HTR-8/SVneo (cell line): ENCODE measurements at regions not wholly inside any gene's neighbourhood (a gene's known extent, or its start where the extent isn't known, plus 50 kb on each side); places are given as distances from the start of the nearest gene placed in this dataset.

ENCODE experiments used
- DNase-seq: peaks from one replicate; pipeline ENCODE4 v3.0.0; 2011; ENCODE audit warnings: low spot score, mixed read lengths; ENCODE audit not compliant: insufficient read length
- FAIRE-seq: peaks from 2 replicates; lab custom pipeline; 2011; peaks lifted over from hg19 to GRCh38; lab: Jason Lieb, UNC

GRCh38 chr10:58140691-58141347, 126.9 kb downstream of the IPMK start:
- FAIRE-seq (no peak), DNase-seq (no peak)

DNA sequence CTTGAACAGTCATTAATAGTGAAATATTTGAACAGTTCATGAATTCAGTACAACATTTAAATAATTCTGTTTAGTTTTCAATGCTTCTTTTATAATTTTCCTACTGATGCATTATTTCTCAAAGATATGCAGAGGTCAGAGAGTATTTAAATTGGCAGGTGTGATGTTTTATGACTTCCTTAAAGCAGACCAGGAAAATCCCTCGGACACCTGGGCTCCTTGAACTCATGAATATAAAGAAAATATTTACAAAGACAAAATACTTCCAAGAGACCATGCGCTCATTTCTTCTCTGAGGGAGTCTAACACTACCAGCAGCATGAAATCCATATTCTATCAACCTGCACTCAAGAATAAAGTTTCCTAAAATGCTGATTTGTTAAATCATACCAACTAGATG, 127.6 kb downstream of the IPMK start:
- FAIRE-seq (no peak), DNase-seq (no peak)

GRCh38 chr10:58137813-58138212, 129.9 kb downstream of the IPMK start:
- DNase-seq: no peak
- no peak for FAIRE-seq

- FAIRE-seq (no peak), DNase-seq (no peak)
Observed at GRCh38 chr10:58115218-58116050, 152.3 kb downstream of the IPMK start.

GRCh38 chr10:58109731-58110130, 158.0 kb downstream of the IPMK start:
- FAIRE-seq (no peak), DNase-seq (no peak)

GRCh38 chr10:58107506-58107905, 160.2 kb downstream of the IPMK start:
- DNase-seq (peak; percentile 25), FAIRE-seq (no peak)

- FAIRE-seq (no peak), DNase-seq (no peak)
Observed at GRCh38 chr10:58106211-58107035, 161.3 kb downstream of the IPMK start.

- DNase-seq: no peak
- FAIRE-seq: no peak
Observed at GRCh38 chr10:58104351-58104751, 163.3 kb downstream of the IPMK start.

GRCh38 chr10:58102897-58103296, 164.8 kb downstream of the IPMK start:
- FAIRE-seq (no peak), DNase-seq (no peak)

DNA sequence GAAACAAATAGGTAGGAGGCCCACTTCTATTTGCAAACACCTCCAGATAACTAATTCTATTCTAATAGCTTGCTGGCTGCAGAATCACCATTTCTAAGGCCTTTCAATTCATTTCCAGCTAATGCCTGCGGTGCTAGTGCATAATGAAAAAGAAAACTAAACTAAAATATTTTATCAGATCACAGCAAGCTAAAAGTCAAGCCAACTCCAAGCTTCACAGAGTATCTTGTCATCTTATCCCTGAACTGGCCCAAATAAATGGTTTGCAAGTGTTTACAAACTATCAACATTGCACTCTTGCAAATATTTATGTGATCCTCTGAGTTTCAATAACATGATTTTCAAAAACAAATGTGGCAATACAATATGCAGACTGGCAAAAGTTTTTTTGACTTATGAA, 166.0 kb downstream of the IPMK start:
- DNase-seq: no peak
- no peak for FAIRE-seq

GRCh38 chr10:58094985-58095718, 172.5 kb downstream of the IPMK start:
- no peak for FAIRE-seq

DNA sequence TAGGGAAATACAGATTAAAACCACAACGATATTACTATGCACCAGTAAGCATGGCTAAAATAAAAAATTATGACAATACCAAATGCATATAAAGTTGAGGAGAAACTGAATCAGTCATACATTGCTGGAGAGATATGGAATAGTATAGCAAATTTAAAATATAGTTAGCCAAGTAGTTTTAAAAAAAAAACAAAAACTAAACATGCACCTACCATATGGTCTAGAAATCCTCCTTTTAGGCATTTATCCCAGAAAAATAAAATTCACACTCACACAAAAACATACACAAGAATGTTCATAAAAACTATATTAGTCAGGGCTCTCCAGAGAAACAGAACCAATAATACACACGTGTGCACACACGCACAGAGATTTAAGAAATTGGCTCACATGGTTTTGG, 175.8 kb downstream of the IPMK start:
- no peak for DNase-seq
- no peak for FAIRE-seq

More at GRCh38 chr10:58094985-58095718, 172.5 kb downstream of the IPMK start:
- DNase-seq: no peak

DNA sequence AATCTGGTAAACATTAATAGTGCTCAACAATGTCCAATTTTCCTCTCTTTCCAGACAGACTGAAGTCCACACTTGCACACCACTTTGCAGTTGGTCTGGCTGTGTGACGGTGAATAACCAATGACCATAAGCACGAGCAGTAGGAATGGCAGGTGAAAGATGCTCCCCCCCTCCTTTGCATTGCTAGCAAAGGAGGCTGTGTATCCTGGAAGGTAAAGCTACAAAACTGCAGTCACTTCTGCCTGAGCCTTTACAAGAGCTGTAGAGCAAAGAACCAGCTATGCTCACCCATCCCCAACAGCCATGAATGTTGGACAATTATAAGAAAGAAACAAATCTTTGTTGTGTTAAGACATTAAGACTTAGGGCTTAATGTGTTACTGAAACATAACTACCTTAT, 178.0 kb downstream of the IPMK start:
- FAIRE-seq (no peak), DNase-seq (no peak)

DNA sequence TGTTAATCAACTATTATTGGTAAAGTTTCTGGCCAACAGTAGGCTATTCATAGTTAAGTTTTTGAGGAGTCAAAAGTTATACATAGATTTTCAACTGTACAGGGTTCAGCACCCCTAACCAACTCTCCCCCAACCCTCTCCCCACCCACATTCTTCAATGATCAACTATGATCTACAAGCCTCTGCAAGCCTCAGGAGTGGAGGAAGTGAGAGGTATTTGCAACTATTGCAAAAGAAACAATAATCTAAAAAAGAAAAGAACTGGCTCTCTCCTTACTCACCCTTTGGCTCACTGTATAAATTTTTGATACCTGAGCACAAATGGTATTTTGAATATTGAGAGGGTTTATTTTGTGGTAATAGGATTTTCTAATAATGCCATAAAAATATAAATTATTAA, 179.8 kb downstream of the IPMK start:
- DNase-seq (no peak), FAIRE-seq (no peak)

DNA sequence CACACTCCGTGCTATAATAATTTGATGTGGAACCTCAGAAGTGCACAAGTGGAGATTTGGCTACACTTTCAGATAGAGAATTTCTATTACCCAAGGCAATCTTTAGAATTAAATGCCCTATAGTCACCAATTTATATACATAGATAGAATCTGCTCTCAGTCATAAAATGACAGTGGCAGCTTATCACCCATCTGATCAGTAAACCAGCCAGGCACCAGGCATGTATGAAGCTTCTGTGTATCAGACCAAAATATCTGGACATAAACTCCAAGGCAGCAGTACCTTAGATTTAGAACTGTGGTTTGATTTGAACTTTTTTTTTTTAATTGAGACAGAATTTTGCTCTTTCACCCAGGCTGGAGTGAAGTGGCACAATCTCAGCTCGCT, 180.9 kb downstream of the IPMK start:
- FAIRE-seq: no peak

GRCh38 chr10:58086144-58086762, 181.4 kb downstream of the IPMK start:
- DNase-seq (no peak), FAIRE-seq (no peak)

More for the DNA sequence above, 180.9 kb downstream of the IPMK start:
- DNase-seq: no peak

GRCh38 chr10:58082248-58082647, 185.4 kb downstream of the IPMK start:
- FAIRE-seq: no peak
- no peak for DNase-seq

DNA sequence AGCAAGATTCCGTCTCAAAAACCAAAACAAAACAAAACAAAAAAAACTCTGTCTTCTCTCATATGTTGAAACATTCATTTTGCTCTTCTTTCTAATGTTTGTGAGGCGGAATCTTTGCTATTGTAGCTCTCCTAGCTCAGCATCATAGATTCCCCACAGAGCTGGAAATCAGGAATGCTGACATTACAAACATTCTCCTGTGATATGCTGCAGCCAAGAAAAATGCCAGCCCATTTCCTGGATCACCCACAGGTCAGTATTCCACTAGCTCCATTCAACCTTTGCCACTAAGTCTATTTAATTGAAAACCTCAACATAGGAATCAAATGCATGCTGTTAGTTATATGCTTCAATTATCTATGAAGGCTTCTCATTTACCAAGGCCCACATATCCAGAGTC, 186.3 kb downstream of the IPMK start:
- DNase-seq (no peak), FAIRE-seq (no peak)

- FAIRE-seq (no peak), DNase-seq (no peak)
Observed at GRCh38 chr10:58079461-58079860, 188.2 kb downstream of the IPMK start.

DNA sequence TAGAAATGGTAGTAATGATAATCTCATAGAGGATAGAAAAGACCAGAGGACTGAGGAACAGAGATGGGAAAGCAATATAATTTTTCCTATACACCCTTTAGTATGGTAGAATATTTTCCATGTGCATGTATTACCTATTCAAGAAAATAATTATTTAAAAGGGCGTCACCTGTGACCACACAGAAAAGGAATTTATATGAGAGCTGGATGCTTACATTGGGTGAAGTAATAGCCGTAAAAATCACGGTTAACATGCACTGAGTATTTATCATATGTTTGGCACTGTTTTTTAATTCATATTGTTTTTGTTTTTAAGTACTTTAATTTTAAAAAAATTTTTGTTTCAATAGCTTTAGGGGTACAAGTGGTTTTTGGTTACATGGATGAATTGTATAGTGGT, 195.1 kb downstream of the IPMK start:
- no peak for FAIRE-seq
- DNase-seq: no peak
